ENCODE measurements at regions not wholly inside any gene's neighbourhood (a gene's known extent, or its start where the extent isn't known, plus 50 kb on each side); places are given as distances from the start of the nearest gene placed in this dataset.

GRCh38 chr9:87255431-87256155 lies 242.1 kb upstream of the DAPK1 start:
- TF ChIP-seq, protein P1, sequence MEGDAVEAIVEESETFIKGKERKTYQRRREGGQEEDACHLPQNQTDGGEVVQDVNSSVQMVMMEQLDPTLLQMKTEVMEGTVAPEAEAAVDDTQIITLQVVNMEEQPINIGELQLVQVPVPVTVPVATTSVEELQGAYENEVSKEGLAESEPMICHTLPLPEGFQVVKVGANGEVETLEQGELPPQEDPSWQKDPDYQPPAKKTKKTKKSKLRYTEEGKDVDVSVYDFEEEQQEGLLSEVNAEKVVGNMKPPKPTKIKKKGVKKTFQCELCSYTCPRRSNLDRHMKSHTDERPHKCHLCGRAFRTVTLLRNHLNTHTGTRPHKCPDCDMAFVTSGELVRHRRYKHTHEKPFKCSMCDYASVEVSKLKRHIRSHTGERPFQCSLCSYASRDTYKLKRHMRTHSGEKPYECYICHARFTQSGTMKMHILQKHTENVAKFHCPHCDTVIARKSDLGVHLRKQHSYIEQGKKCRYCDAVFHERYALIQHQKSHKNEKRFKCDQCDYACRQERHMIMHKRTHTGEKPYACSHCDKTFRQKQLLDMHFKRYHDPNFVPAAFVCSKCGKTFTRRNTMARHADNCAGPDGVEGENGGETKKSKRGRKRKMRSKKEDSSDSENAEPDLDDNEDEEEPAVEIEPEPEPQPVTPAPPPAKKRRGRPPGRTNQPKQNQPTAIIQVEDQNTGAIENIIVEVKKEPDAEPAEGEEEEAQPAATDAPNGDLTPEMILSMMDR (IDR thresholded peaks at IDR 0.05), result no peak
- TF ChIP-seq POLR2A (IDR thresholded peaks at IDR 0.05), result no peak

Measured in heart left ventricle (tissue), 13 donors.